WTC11 (cell line): ENCODE measurements at regions not wholly inside any gene's neighbourhood (a gene's known extent, or its start where the extent isn't known, plus 50 kb on each side); places are given as distances from the start of the nearest gene placed in this dataset.

ENCODE experiments used
- ATAC-seq: fragments of 200-7000 bp; cut with Tn5 transposase; 2 replicates; pipeline ENCODE4 v1.10.0; 2021; ENCODE audit warnings: mild to moderate bottlenecking, moderate library complexity
- CTCF ChIA-PET: fragments of 300-600 bp; sonication (Branson Sonifier 250); formaldehyde crosslinking; loops from one replicate; lab custom pipeline; 2021; ENCODE audit warnings: antibody characterized with exemption; lab: Charles Lee
- POLR2A ChIA-PET: fragments of 350-600 bp; sonication (Branson Sonifier 250); formaldehyde crosslinking; loops from one replicate; lab custom pipeline; 2021; ENCODE audit warnings: antibody characterized with exemption; lab: Charles Lee
- DNase-seq: peaks from one replicate; pipeline ENCODE4 v3.0.0; 2021; ENCODE audit warnings: low spot score
- H3K27ac Mint-ChIP-seq: 2 replicates; pipeline ENCODE4 v1.8.0; 2021; ENCODE audit warnings: mixed read lengths
- H3K27me3 Mint-ChIP-seq: 2 replicates; pipeline ENCODE4 v1.8.0; 2021; ENCODE audit warnings: low read depth, mild to moderate bottlenecking, moderate library complexity, mixed read lengths
- H3K36me3 Mint-ChIP-seq: 2 replicates; pipeline ENCODE4 v1.8.0; 2021; ENCODE audit warnings: mixed read lengths
- H3K4me1 Mint-ChIP-seq: 2 replicates; pipeline ENCODE4 v1.8.0; 2022; ENCODE audit warnings: mixed read lengths
- H3K4me3 Mint-ChIP-seq: 2 replicates; pipeline ENCODE4 v1.8.0; 2021; ENCODE audit warnings: mild to moderate bottlenecking, moderate library complexity, mixed read lengths
- H3K9me3 Mint-ChIP-seq: 2 replicates; pipeline ENCODE4 v1.8.0; 2021; ENCODE audit warnings: mixed read lengths
- ATF6 ChIP-seq: sonication (generic); formaldehyde crosslinking; IDR thresholded peaks from 2 replicates; pipeline ENCODE4 v1.8.1; 2023; ENCODE audit warnings: mild to moderate bottlenecking, missing genetic modification reagents
- CREM ChIP-seq: sonication (generic); formaldehyde crosslinking; IDR thresholded peaks from 2 replicates; pipeline ENCODE4 v1.8.1; 2022; ENCODE audit warnings: mild to moderate bottlenecking, missing genetic modification reagents, moderate library complexity
- CTCF ChIP-seq: fragments of 200-600 bp; IDR thresholded peaks from 2 replicates; pipeline ENCODE4 v1.8.0; 2022; ENCODE audit warnings: antibody characterized with exemption
- ESRRA ChIP-seq: sonication (generic); formaldehyde crosslinking; IDR thresholded peaks from 2 replicates; pipeline ENCODE4 v1.8.1; 2022; ENCODE audit warnings: mild to moderate bottlenecking, missing genetic modification reagents, borderline replicate concordance
- HMGA2 ChIP-seq: fragments of 250-450 bp; sonication (Bioruptor Pico); IDR thresholded peaks from 2 replicates; pipeline ENCODE4 v1.4.0; 2021; ENCODE audit warnings: mild to moderate bottlenecking, moderate library complexity
- IRF2 ChIP-seq: sonication (generic); formaldehyde crosslinking; IDR thresholded peaks from 2 replicates; pipeline ENCODE4 v1.8.0; 2022; ENCODE audit warnings: low read depth, missing genetic modification reagents, borderline replicate concordance
- JUN ChIP-seq: sonication (generic); formaldehyde crosslinking; IDR thresholded peaks from 2 replicates; pipeline ENCODE4 v1.8.0; 2023; ENCODE audit warnings: mild to moderate bottlenecking, missing genetic modification reagents
- KAT7 ChIP-seq: sonication (generic); formaldehyde crosslinking; IDR thresholded peaks from 2 replicates; pipeline ENCODE4 v1.8.1; 2023; ENCODE audit warnings: missing genetic modification reagents, mild to moderate bottlenecking, borderline replicate concordance
- NR3C1 ChIP-seq: sonication (generic); formaldehyde crosslinking; conservative IDR thresholded peaks from 2 replicates; pipeline ENCODE4 v1.8.1; 2023; ENCODE audit warnings: low read depth, mild to moderate bottlenecking, missing genetic modification reagents
- RELA ChIP-seq: sonication (generic); formaldehyde crosslinking; IDR thresholded peaks from 2 replicates; pipeline ENCODE4 v1.8.1; 2022; ENCODE audit warnings: missing genetic modification reagents, mild to moderate bottlenecking, borderline replicate concordance
- SMAD3 ChIP-seq: sonication (generic); formaldehyde crosslinking; IDR thresholded peaks from 2 replicates; pipeline ENCODE4 v1.8.0; 2022; ENCODE audit warnings: missing genetic modification reagents, mild to moderate bottlenecking, borderline replicate concordance
- ZNF138 ChIP-seq: sonication (generic); formaldehyde crosslinking; conservative IDR thresholded peaks from 2 replicates; pipeline ENCODE4 v1.8.1; 2022; ENCODE audit warnings: mild to moderate bottlenecking, moderate library complexity, missing genetic modification reagents
- ZNF232 ChIP-seq: sonication (generic); formaldehyde crosslinking; IDR thresholded peaks from 2 replicates; pipeline ENCODE4 v1.8.0; 2022; ENCODE audit warnings: mild to moderate bottlenecking, missing genetic modification reagents
- ZNF317 ChIP-seq: sonication (generic); formaldehyde crosslinking; IDR thresholded peaks from 2 replicates; pipeline ENCODE4 v1.8.1; 2023; ENCODE audit warnings: low read depth, mild to moderate bottlenecking, moderate library complexity, missing genetic modification reagents, borderline replicate concordance
- ZNF425 ChIP-seq: fragments of 250-450 bp; sonication (Bioruptor Pico); conservative IDR thresholded peaks from 2 replicates; pipeline ENCODE4 v1.9.0; 2021; ENCODE audit warnings: mild to moderate bottlenecking
- ZNF671 ChIP-seq: fragments of 250-450 bp; sonication (Bioruptor Pico); IDR thresholded peaks from 2 replicates; pipeline ENCODE4 v1.8.0; 2021; ENCODE audit warnings: mild to moderate bottlenecking
- TF ChIP-seq, protein P1 (sequence below): sonication (generic); formaldehyde crosslinking; IDR thresholded peaks from 2 replicates; pipeline ENCODE4 v1.8.1; 2022; ENCODE audit warnings: mild to moderate bottlenecking, missing genetic modification reagents, moderate library complexity, borderline replicate concordance
- TF ChIP-seq, protein P2 (sequence below): sonication (generic); formaldehyde crosslinking; IDR thresholded peaks from 2 replicates; pipeline ENCODE4 v1.8.0; 2023; ENCODE audit warnings: missing genetic modification reagents, mild to moderate bottlenecking, borderline replicate concordance
- TF ChIP-seq, protein P3 (sequence below): sonication (generic); formaldehyde crosslinking; IDR thresholded peaks from 2 replicates; pipeline ENCODE4 v1.8.1; 2023; ENCODE audit warnings: mild to moderate bottlenecking, missing genetic modification reagents, moderate library complexity
- TF ChIP-seq, protein P4 (sequence below): sonication (generic); formaldehyde crosslinking; IDR thresholded peaks from 2 replicates; pipeline ENCODE4 v1.8.0; 2022; ENCODE audit warnings: mild to moderate bottlenecking, missing genetic modification reagents

GRCh38 chr2:824524-824923 is 126.1 kb upstream of the SNTG2 start:
- ChIA-PET POLR2A (no interaction called here), CTCF (interaction anchor here (0.8 to 1.5 kb wide), 2 partner anchors 109 to 316 kb away, joined by 3 to 5 read pairs; no protein-coding TSS in a partner anchor)
- H3K9me3 Mint-ChIP-seq, result peaks cover 14% of the 10 kb centered on the region
- H3K27ac Mint-ChIP-seq, result no peak overlapping the region
- H3K4me3 Mint-ChIP-seq, result no peak overlapping the region
- TF ChIP-seq ZNF138 (CRISPR knock-in tag), result no peak
- TF ChIP-seq ZNF232, result no peak
- TF ChIP-seq ZNF671, result no peak
- TF ChIP-seq, protein P1, sequence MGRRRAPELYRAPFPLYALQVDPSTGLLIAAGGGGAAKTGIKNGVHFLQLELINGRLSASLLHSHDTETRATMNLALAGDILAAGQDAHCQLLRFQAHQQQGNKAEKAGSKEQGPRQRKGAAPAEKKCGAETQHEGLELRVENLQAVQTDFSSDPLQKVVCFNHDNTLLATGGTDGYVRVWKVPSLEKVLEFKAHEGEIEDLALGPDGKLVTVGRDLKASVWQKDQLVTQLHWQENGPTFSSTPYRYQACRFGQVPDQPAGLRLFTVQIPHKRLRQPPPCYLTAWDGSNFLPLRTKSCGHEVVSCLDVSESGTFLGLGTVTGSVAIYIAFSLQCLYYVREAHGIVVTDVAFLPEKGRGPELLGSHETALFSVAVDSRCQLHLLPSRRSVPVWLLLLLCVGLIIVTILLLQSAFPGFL, result no peak
- no peak for TF ChIP-seq CTCF
- TF ChIP-seq IRF2 (CRISPR knock-in tag), result no peak
- TF ChIP-seq, protein P2, sequence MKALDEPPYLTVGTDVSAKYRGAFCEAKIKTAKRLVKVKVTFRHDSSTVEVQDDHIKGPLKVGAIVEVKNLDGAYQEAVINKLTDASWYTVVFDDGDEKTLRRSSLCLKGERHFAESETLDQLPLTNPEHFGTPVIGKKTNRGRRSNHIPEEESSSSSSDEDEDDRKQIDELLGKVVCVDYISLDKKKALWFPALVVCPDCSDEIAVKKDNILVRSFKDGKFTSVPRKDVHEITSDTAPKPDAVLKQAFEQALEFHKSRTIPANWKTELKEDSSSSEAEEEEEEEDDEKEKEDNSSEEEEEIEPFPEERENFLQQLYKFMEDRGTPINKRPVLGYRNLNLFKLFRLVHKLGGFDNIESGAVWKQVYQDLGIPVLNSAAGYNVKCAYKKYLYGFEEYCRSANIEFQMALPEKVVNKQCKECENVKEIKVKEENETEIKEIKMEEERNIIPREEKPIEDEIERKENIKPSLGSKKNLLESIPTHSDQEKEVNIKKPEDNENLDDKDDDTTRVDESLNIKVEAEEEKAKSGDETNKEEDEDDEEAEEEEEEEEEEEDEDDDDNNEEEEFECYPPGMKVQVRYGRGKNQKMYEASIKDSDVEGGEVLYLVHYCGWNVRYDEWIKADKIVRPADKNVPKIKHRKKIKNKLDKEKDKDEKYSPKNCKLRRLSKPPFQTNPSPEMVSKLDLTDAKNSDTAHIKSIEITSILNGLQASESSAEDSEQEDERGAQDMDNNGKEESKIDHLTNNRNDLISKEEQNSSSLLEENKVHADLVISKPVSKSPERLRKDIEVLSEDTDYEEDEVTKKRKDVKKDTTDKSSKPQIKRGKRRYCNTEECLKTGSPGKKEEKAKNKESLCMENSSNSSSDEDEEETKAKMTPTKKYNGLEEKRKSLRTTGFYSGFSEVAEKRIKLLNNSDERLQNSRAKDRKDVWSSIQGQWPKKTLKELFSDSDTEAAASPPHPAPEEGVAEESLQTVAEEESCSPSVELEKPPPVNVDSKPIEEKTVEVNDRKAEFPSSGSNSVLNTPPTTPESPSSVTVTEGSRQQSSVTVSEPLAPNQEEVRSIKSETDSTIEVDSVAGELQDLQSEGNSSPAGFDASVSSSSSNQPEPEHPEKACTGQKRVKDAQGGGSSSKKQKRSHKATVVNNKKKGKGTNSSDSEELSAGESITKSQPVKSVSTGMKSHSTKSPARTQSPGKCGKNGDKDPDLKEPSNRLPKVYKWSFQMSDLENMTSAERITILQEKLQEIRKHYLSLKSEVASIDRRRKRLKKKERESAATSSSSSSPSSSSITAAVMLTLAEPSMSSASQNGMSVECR (CRISPR knock-in tag), result no peak
- TF ChIP-seq, protein P3, sequence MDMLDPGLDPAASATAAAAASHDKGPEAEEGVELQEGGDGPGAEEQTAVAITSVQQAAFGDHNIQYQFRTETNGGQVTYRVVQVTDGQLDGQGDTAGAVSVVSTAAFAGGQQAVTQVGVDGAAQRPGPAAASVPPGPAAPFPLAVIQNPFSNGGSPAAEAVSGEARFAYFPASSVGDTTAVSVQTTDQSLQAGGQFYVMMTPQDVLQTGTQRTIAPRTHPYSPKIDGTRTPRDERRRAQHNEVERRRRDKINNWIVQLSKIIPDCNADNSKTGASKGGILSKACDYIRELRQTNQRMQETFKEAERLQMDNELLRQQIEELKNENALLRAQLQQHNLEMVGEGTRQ (CRISPR knock-in tag), result no peak
- no peak for TF ChIP-seq ZNF425 (CRISPR knock-in tag)
- TF ChIP-seq CREM (CRISPR knock-in tag), result no peak
- no peak for TF ChIP-seq NR3C1 (CRISPR knock-in tag)
- no peak for TF ChIP-seq KAT7 (CRISPR knock-in tag)
- TF ChIP-seq ZNF317 (CRISPR knock-in tag), result no peak
- H3K36me3 Mint-ChIP-seq, result no peaks in the 10 kb centered on the region
- ATAC-seq (no peak), DNase-seq (no peak)
- peaks cover 8% of the 10 kb centered on the region for H3K4me1 Mint-ChIP-seq
- peaks cover 22% of the 10 kb centered on the region for H3K27me3 Mint-ChIP-seq

GRCh38 chr2:821546-821945 is 129.1 kb upstream of the SNTG2 start:
- DNase-seq (no peak), ATAC-seq (no peak)
- Mint-ChIP-seq H3K27ac (no peak overlapping the region), H3K27me3 (peaks cover 4% of the 10 kb centered on the region; the same call in 1 of the 2 replicates), H3K4me1 (peaks cover 8% of the 10 kb centered on the region), H3K9me3 (peaks cover 6% of the 10 kb centered on the region; the same call in 1 of the 2 replicates), H3K4me3 (no peak overlapping the region), H3K36me3 (no peaks in the 10 kb centered on the region)
- TF ChIP-seq HMGA2 (no peak), ESRRA (CRISPR knock-in tag) (no peak), RELA (CRISPR knock-in tag) (no peak), ATF6 (CRISPR knock-in tag) (no peak), JUN (CRISPR knock-in tag) (no peak), SMAD3 (no peak)
- TF ChIP-seq, protein P4, sequence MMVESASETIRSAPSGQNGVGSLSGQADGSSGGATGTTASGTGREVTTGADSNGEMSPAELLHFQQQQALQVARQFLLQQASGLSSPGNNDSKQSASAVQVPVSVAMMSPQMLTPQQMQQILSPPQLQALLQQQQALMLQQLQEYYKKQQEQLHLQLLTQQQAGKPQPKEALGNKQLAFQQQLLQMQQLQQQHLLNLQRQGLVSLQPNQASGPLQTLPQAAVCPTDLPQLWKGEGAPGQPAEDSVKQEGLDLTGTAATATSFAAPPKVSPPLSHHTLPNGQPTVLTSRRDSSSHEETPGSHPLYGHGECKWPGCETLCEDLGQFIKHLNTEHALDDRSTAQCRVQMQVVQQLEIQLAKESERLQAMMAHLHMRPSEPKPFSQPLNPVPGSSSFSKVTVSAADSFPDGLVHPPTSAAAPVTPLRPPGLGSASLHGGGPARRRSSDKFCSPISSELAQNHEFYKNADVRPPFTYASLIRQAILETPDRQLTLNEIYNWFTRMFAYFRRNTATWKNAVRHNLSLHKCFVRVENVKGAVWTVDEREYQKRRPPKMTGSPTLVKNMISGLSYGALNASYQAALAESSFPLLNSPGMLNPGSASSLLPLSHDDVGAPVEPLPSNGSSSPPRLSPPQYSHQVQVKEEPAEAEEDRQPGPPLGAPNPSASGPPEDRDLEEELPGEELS, result no peak
- POLR2A ChIA-PET, result no interaction called here
- CTCF ChIA-PET, result no interaction called here
